Endothelial cell of umbilical vein (primary cell): ENCODE measurements at regions not wholly inside any gene's neighbourhood (a gene's known extent, or its start where the extent isn't known, plus 50 kb on each side); places are given as distances from the start of the nearest gene placed in this dataset.

Experiments
- BruUV-seq: library from RNA; stranded (reverse); fragments of 400-500 nt; replicated peaks from 2 replicates; lab custom pipeline; 2021; lab: Mats Ljungman, UMichigan
- CTCF ChIA-PET: fragments of 300-600, 350-600 bp; sonication (Branson Sonifier 250); formaldehyde crosslinking; loops from one replicate; lab custom pipeline; 2021; ENCODE audit warnings: antibody characterized with exemption, inconsistent platforms; lab: Charles Lee
- POLR2A ChIA-PET: fragments of 300-600, 350-600 bp; sonication (Branson Sonifier 250); formaldehyde crosslinking; loops from one replicate; lab custom pipeline; 2021; ENCODE audit warnings: antibody characterized with exemption, inconsistent platforms; lab: Charles Lee
- DNase-seq: peaks from one replicate; pipeline ENCODE4 v3.0.0-alpha.2; 2011; ENCODE audit warnings: low read depth, low spot score
- FAIRE-seq: peaks from 2 replicates; lab custom pipeline; 2011; peaks lifted over from hg19 to GRCh38; lab: Jason Lieb, UNC
- H2AFZ ChIP-seq: 2 replicates; pipeline ENCODE4 v1.6.0; 2012; ENCODE audit warnings: low read depth, low read length, control low read depth, inconsistent platforms
- H3K27ac ChIP-seq: 2 replicates; pipeline ENCODE4 v1.5.1; 2011; ENCODE audit warnings: low read depth, mild to moderate bottlenecking, control low read depth, low read length, moderate library complexity; ENCODE audit not compliant: insufficient read depth
- H3K27me3 ChIP-seq, 2 experiments: 2 replicates each; pipeline versions ENCODE4 v1.6.0 to v1.6.1; 2011; ENCODE audit warnings: low read length in 2 of 2, mixed read lengths in 1 of 2; ENCODE audit not compliant: control insufficient read depth in 2 of 2, insufficient read depth in 2 of 2
- H3K36me3 ChIP-seq, 2 experiments: 2 replicates in 1 of 2; 3 replicates in 1 of 2; pipeline ENCODE4 v1.5.1; 2011; ENCODE audit warnings: low read length in 2 of 2, mild to moderate bottlenecking in 1 of 2, moderate library complexity in 1 of 2; ENCODE audit not compliant: control insufficient read depth in 2 of 2, insufficient read depth in 2 of 2; ENCODE audit errors: extremely low read depth in 1 of 2
- H3K4me1 ChIP-seq: 3 replicates; pipeline ENCODE4 v1.5.1; 2011; ENCODE audit warnings: mild to moderate bottlenecking, low read length; ENCODE audit not compliant: control insufficient read depth, insufficient read depth; ENCODE audit errors: extremely low read depth
- H3K4me2 ChIP-seq: 2 replicates; pipeline ENCODE4 v1.6.1; 2011; ENCODE audit warnings: low read length, control low read depth, mixed read lengths; ENCODE audit not compliant: insufficient read depth
- H3K4me3 ChIP-seq, 3 experiments: fragments of 200-600 bp in 1 of 3; sonication (generic), shearing (Covaris generic) in 1 of 3; replicated peaks in 1 of 3; 2 replicates each; pipeline ENCODE4 v1.5.1; 2011 to 2016; ENCODE audit warnings: control low read depth in 3 of 3, low read length in 3 of 3, mild to moderate bottlenecking in 2 of 3, inconsistent platforms in 1 of 3, low read depth in 1 of 3, moderate library complexity in 1 of 3; ENCODE audit not compliant: insufficient read depth in 1 of 3
- H3K79me2 ChIP-seq: 2 replicates; pipeline ENCODE4 v1.6.0; 2012; ENCODE audit warnings: low read length, inconsistent platforms; ENCODE audit not compliant: control insufficient read depth, insufficient read depth
- H3K9ac ChIP-seq: replicated peaks from 2 replicates; pipeline ENCODE3; 2011; ENCODE audit warnings: low read length, control low read depth; ENCODE audit not compliant: insufficient read depth; ENCODE audit errors: extremely low read depth
- H3K9me1 ChIP-seq: replicated peaks from 3 replicates; pipeline ENCODE4 v1.6.0; 2011; ENCODE audit warnings: mild to moderate bottlenecking, low read length; ENCODE audit not compliant: control insufficient read depth, insufficient read depth; ENCODE audit errors: extremely low read depth
- H3K9me3 ChIP-seq: replicated peaks from 2 replicates; pipeline ENCODE4 v1.5.1; 2012; ENCODE audit warnings: low read length, inconsistent platforms; ENCODE audit not compliant: control insufficient read depth, insufficient read depth
- H4K20me1 ChIP-seq: replicated peaks from 2 replicates; pipeline ENCODE3; 2011; ENCODE audit warnings: mild to moderate bottlenecking, low read length; ENCODE audit not compliant: control insufficient read depth, insufficient read depth; ENCODE audit errors: extremely low read depth
- EZH2 ChIP-seq: IDR thresholded peaks from 2 replicates; pipeline ENCODE4 v1.6.1; 2012; ENCODE audit warnings: borderline replicate concordance, low read depth, mild to moderate bottlenecking, moderate library complexity, low read length, inconsistent platforms; ENCODE audit not compliant: severe bottlenecking
- FOS ChIP-seq: IDR thresholded peaks from 2 replicates; pipeline ENCODE4 v1.6.1; 2011; ENCODE audit warnings: mild to moderate bottlenecking, low read length, moderate library complexity, borderline replicate concordance; ENCODE audit not compliant: insufficient read depth
- GATA2 ChIP-seq: IDR thresholded peaks from 2 replicates; pipeline ENCODE4 v1.7.0; 2011; ENCODE audit warnings: low read depth, mild to moderate bottlenecking, moderate library complexity, mixed read lengths, low read length; ENCODE audit not compliant: insufficient read length, insufficient read depth
- JUN ChIP-seq: IDR thresholded peaks from 2 replicates; pipeline ENCODE4 v1.6.1; 2011; ENCODE audit warnings: borderline replicate concordance, low read depth; ENCODE audit not compliant: insufficient read length, insufficient read depth
- MYC ChIP-seq: IDR thresholded peaks from one replicate; pipeline ENCODE4 v1.6.1; 2011; ENCODE audit warnings: mild to moderate bottlenecking, low read depth, low read length
- POLR2A ChIP-seq: IDR thresholded peaks from 2 replicates; pipeline ENCODE4 v1.6.1; 2012; ENCODE audit warnings: low read depth, mild to moderate bottlenecking, control low read depth, low read length
- POLR2AphosphoS5 ChIP-seq: IDR thresholded peaks from 2 replicates; pipeline ENCODE4 v1.6.1; 2012; ENCODE audit warnings: low read depth, mild to moderate bottlenecking, control low read depth, low read length, moderate library complexity; ENCODE audit not compliant: insufficient read depth
- dilution Hi-C: fragments of 300-500 bp; cut with MboI; formaldehyde crosslinking; loops from one replicate; pipeline ENCODE4 v1.15.0; 2019; ENCODE audit warnings: low sequenced_read_pairs; ENCODE audit not compliant: extremely low pct_ligation_motif_present
- intact Hi-C: fragments of 100-400 bp; cut with micrococcal nuclease; formaldehyde crosslinking; loops from one replicate; pipeline ENCODE4 v1.10.0; 2022
- TF ChIP-seq, protein P1 (sequence below), 2 donors: IDR thresholded peaks; 1 replicate in 1 of 2; 2 replicates in 1 of 2; pipeline ENCODE4 v1.5.1; 2011; ENCODE audit warnings: low read length in 2 of 2, mild to moderate bottlenecking in 2 of 2, moderate library complexity in 2 of 2, control low read depth in 1 of 2, inconsistent platforms in 1 of 2, low read depth in 1 of 2; ENCODE audit not compliant: insufficient read depth in 1 of 2; ENCODE audit errors: extremely low read depth in 1 of 2
- TF ChIP-seq, protein P2 (sequence below): IDR thresholded peaks from 2 replicates; pipeline ENCODE4 v1.6.1; 2011; ENCODE audit not compliant: insufficient read depth, insufficient read length

DNA sequence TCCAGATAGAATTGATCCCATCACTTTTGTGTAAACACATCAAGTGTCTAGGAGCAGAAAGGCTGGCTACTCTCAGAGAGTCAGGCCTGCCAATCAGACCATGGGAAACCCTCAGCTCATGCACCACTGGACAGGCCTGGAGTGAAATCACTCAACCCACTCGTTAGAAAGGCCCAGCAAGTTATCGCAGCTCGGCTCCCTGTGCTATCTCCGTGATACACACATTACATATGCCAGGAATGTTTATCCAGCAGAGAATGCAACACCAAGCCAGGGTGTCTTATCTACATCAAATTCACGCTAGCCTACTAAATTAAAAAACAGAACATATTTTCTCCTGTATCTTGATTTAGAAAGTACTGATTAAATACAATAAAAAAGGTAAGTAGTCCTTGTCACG, 232.4 kb upstream of the FOXQ1 start:
- H3K27me3 ChIP-seq, result no peaks in the 10 kb centered on the region
- no peak for DNase-seq
- ChIA-PET POLR2A (no interaction called here), CTCF (no interaction called here)
- BruUV-seq, result no TSS peak
- no peaks in the 10 kb centered on the region for H4K20me1 ChIP-seq
- H3K9ac ChIP-seq, result no peak overlapping the region
- H3K4me2 ChIP-seq, result no peak overlapping the region
- no peaks in the 10 kb centered on the region for H3K4me1 ChIP-seq
- no peak overlapping the region for H3K27ac ChIP-seq
- no peak overlapping the region for H3K4me3 ChIP-seq
- no peaks in the 10 kb centered on the region for H3K79me2 ChIP-seq
- intact Hi-C loops, result no loop called here
- no peaks in the 10 kb centered on the region for H3K9me3 ChIP-seq
- no peaks in the 10 kb centered on the region for H3K9me1 ChIP-seq
- TF ChIP-seq POLR2AphosphoS5, result no peak
- TF ChIP-seq GATA2, result no peak
- no peak for TF ChIP-seq POLR2A
- TF ChIP-seq, protein P1, sequence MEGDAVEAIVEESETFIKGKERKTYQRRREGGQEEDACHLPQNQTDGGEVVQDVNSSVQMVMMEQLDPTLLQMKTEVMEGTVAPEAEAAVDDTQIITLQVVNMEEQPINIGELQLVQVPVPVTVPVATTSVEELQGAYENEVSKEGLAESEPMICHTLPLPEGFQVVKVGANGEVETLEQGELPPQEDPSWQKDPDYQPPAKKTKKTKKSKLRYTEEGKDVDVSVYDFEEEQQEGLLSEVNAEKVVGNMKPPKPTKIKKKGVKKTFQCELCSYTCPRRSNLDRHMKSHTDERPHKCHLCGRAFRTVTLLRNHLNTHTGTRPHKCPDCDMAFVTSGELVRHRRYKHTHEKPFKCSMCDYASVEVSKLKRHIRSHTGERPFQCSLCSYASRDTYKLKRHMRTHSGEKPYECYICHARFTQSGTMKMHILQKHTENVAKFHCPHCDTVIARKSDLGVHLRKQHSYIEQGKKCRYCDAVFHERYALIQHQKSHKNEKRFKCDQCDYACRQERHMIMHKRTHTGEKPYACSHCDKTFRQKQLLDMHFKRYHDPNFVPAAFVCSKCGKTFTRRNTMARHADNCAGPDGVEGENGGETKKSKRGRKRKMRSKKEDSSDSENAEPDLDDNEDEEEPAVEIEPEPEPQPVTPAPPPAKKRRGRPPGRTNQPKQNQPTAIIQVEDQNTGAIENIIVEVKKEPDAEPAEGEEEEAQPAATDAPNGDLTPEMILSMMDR (IDR thresholded peaks at IDR 0.05; ENCODE audit: extremely low read depth in 1 of 2, insufficient read depth in 1 of 2, low read depth in 1 of 2, low read length in 2 of 2), result no peak
- TF ChIP-seq, protein P2, sequence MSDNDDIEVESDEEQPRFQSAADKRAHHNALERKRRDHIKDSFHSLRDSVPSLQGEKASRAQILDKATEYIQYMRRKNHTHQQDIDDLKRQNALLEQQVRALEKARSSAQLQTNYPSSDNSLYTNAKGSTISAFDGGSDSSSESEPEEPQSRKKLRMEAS, result no peak
- no peak for TF ChIP-seq EZH2
- TF ChIP-seq FOS, result no peak
- TF ChIP-seq MYC, result no peak
- no peak for TF ChIP-seq JUN
- H3K36me3 ChIP-seq, result no peaks in the 10 kb centered on the region
- no peak for FAIRE-seq
- dilution Hi-C loops, result no loop called here
- H2AFZ ChIP-seq, result no peak overlapping the region
